PC-3 (cell line): ENCODE measurements at regions not wholly inside any gene's neighbourhood (a gene's known extent, or its start where the extent isn't known, plus 50 kb on each side); places are given as distances from the start of the nearest gene placed in this dataset.

ENCODE experiments used
- ATAC-seq: fragments of 200-7000 bp; cut with Tn5 transposase; 2 replicates; pipeline ENCODE4 v1.9.1; 2020; ENCODE audit warnings: mild to moderate bottlenecking, moderate library complexity
- BruUV-seq: library from RNA; stranded (reverse); fragments of 400-500 nt; replicated peaks from 2 replicates; lab custom pipeline; 2021; lab: Mats Ljungman, UMichigan
- CTCF ChIA-PET: fragments of 300-600 bp; sonication (Branson Sonifier 250); formaldehyde crosslinking; loops from one replicate; lab custom pipeline; 2022; ENCODE audit warnings: antibody characterized with exemption; lab: Charles Lee
- POLR2A ChIA-PET: fragments of 300-600 bp; sonication (Branson Sonifier 250); formaldehyde crosslinking; loops from one replicate; lab custom pipeline; 2022; ENCODE audit warnings: antibody characterized with exemption; ENCODE audit not compliant: unreplicated experiment; lab: Charles Lee
- DNase-seq: peaks from one replicate; pipeline ENCODE4 v3.0.0-alpha.2; 2015
- H2AFZ ChIP-seq: fragments of 300-600 bp; sonication (generic); 2 replicates; pipeline ENCODE4 v1.6.0; 2016; ENCODE audit warnings: antibody characterized with exemption, low read length
- H3F3A ChIP-seq: fragments of 300-600 bp; sonication (generic); one replicate; pipeline ENCODE4 v1.6.0; 2017; ENCODE audit warnings: antibody characterized with exemption, low read length, control low read depth, mild to moderate bottlenecking; ENCODE audit not compliant: unreplicated experiment
- H3K27ac ChIP-seq: fragments of 300-600 bp; sonication (generic); 2 replicates; pipeline ENCODE4 v1.5.1; 2016; ENCODE audit warnings: mild to moderate bottlenecking, low read length
- H3K27me3 ChIP-seq: fragments of 300-600 bp; sonication (generic); 2 replicates; pipeline ENCODE4 v1.6.1; 2016; ENCODE audit warnings: low read length, mixed read lengths
- H3K36me3 ChIP-seq: fragments of 300-600 bp; sonication (generic); 2 replicates; pipeline ENCODE4 v1.6.1; 2016; ENCODE audit warnings: low read depth, mixed run types, low read length, mixed read lengths
- H3K4me1 ChIP-seq: fragments of 300-600 bp; sonication (generic); 2 replicates; pipeline ENCODE4 v1.5.1; 2016; ENCODE audit warnings: low read length; ENCODE audit not compliant: insufficient read depth
- H3K4me2 ChIP-seq: fragments of 300-600 bp; sonication (generic); 2 replicates; pipeline ENCODE4 v1.6.0; 2016; ENCODE audit warnings: low read length
- H3K4me3 ChIP-seq: fragments of 300-600 bp; sonication (generic); 2 replicates; pipeline ENCODE4 v1.5.1; 2016; ENCODE audit warnings: mild to moderate bottlenecking, low read length, mixed read lengths
- H3K79me2 ChIP-seq: fragments of 300-600 bp; sonication (generic); 2 replicates; pipeline ENCODE4 v1.6.1; 2017; ENCODE audit warnings: low read length, mixed read lengths
- H3K9ac ChIP-seq: fragments of 300-600 bp; sonication (generic); 2 replicates; pipeline ENCODE4 v1.6.0; 2016; ENCODE audit warnings: mild to moderate bottlenecking, low read length
- H3K9me2 ChIP-seq: fragments of 300-600 bp; sonication (generic); replicated peaks from 2 replicates; pipeline ENCODE4 v1.6.1; 2016; ENCODE audit warnings: mixed run types, low read length, mixed read lengths
- H3K9me3 ChIP-seq: fragments of 300-600 bp; sonication (generic); 2 replicates; pipeline ENCODE4 v1.6.1; 2016; ENCODE audit warnings: low read length, mixed read lengths
- H4K20me1 ChIP-seq: fragments of 300-600 bp; sonication (generic); 2 replicates; pipeline ENCODE4 v1.6.1; 2016; ENCODE audit warnings: low read length, mixed read lengths
- CTCF ChIP-seq: fragments of 300-600 bp; sonication (generic); conservative IDR thresholded peaks from 2 replicates; pipeline ENCODE4 v1.5.1; 2017; ENCODE audit warnings: antibody characterized with exemption, low read depth, mild to moderate bottlenecking, low read length
- EZH2 ChIP-seq: fragments of 300-600 bp; sonication (generic); IDR thresholded peaks from one replicate; pipeline ENCODE4 v1.6.1; 2017; ENCODE audit warnings: antibody characterized with exemption, mild to moderate bottlenecking, low read length; ENCODE audit not compliant: unreplicated experiment
- EZH2phosphoT487 ChIP-seq: fragments of 300-600 bp; sonication (generic); IDR thresholded peaks from 2 replicates; pipeline ENCODE4 v1.6.1; 2018; ENCODE audit warnings: mild to moderate bottlenecking, antibody characterized with exemption, low read length, borderline replicate concordance
- intact Hi-C: fragments of 100-400 bp; cut with micrococcal nuclease; formaldehyde crosslinking; loops from 2 replicates; pipeline ENCODE4 v1.9.0; 2023

- TF ChIP-seq EZH2 (no peak), EZH2phosphoT487 (no peak), CTCF (no peak)
- intact Hi-C loops = no loop called here
- H3K27ac ChIP-seq = no peak overlapping the region
- CTCF ChIA-PET = no interaction called here
- H3K27me3 ChIP-seq = no peaks in the 10 kb centered on the region
- H3K4me1 ChIP-seq = no peaks in the 10 kb centered on the region
- DNase-seq = no peak
- no peak overlapping the region for H3K4me2 ChIP-seq
- ATAC-seq = no peak
- no peaks in the 10 kb centered on the region for H3K9me3 ChIP-seq
- H2AFZ ChIP-seq = no peak overlapping the region
- POLR2A ChIA-PET = no interaction called here
- H3K4me3 ChIP-seq = no peak overlapping the region
- no peaks in the 10 kb centered on the region for H3K36me3 ChIP-seq
- H3K9me2 ChIP-seq = no peaks in the 10 kb centered on the region
- no peaks in the 10 kb centered on the region for H3K79me2 ChIP-seq
- no peaks in the 10 kb centered on the region for H4K20me1 ChIP-seq
- H3F3A ChIP-seq = no peaks in the 10 kb centered on the region
- BruUV-seq = no TSS peak
- H3K9ac ChIP-seq = no peak overlapping the region
Measured at GRCh38 chr7:125149151-125149550, 219.5 kb upstream of the POT1 start.

- CTCF ChIA-PET = no interaction called here
- Histone ChIP-seq H3K27me3 (no peaks in the 10 kb centered on the region), H3K9ac (no peak overlapping the region), H3K9me2 (no peaks in the 10 kb centered on the region), H3K4me2 (no peak overlapping the region), H3K9me3 (no peaks in the 10 kb centered on the region), H3F3A (no peaks in the 10 kb centered on the region), H3K4me3 (no peak overlapping the region), H3K79me2 (no peaks in the 10 kb centered on the region), H4K20me1 (no peaks in the 10 kb centered on the region), H3K4me1 (no peaks in the 10 kb centered on the region), H2AFZ (no peak overlapping the region), H3K27ac (no peak overlapping the region), H3K36me3 (no peaks in the 10 kb centered on the region)
- BruUV-seq = no TSS peak
- ATAC-seq (no peak), DNase-seq (no peak)
- TF ChIP-seq EZH2 (no peak), CTCF (no peak), EZH2phosphoT487 (no peak)
- intact Hi-C loops = no loop called here
- POLR2A ChIA-PET = no interaction called here
Measured at GRCh38 chr7:125147047-125147446, 217.4 kb upstream of the POT1 start.

- no TSS peak for BruUV-seq
- DNase-seq (peak; percentile 61), ATAC-seq (peak; percentile 84)
- H4K20me1 ChIP-seq = no peaks in the 10 kb centered on the region
- TF ChIP-seq EZH2 = no peak
- no peak for TF ChIP-seq EZH2phosphoT487
- TF ChIP-seq CTCF = no peak
- H3K27me3 ChIP-seq = no peaks in the 10 kb centered on the region
- H3F3A ChIP-seq = no peaks in the 10 kb centered on the region
- H3K9ac ChIP-seq = no peak overlapping the region
- no peaks in the 10 kb centered on the region for H3K36me3 ChIP-seq
- peak overlapping the region; percentile 34 for H3K4me3 ChIP-seq
- peaks cover 19% of the 10 kb centered on the region; the same call in 1 of the 2 replicates for H3K4me1 ChIP-seq
- ChIA-PET CTCF (no interaction called here), POLR2A (interaction anchor here (0.6 kb wide), 1 partner anchor 63 kb away, joined by 3 read pairs; no protein-coding TSS in a partner anchor)
- H3K9me3 ChIP-seq = no peaks in the 10 kb centered on the region
- no peaks in the 10 kb centered on the region for H3K9me2 ChIP-seq
- H3K79me2 ChIP-seq = no peaks in the 10 kb centered on the region
- intact Hi-C loops = loop anchor here (1.0 to 2.0 kb wide), 2 partner anchors 68 to 75 kb away; no protein-coding TSS in a partner anchor
- no peak overlapping the region; the same call in 1 of the 2 replicates for H2AFZ ChIP-seq
- H3K4me2 ChIP-seq = peak overlapping the region; percentile 56
- H3K27ac ChIP-seq = peak overlapping the region; percentile 55
Measured at GRCh38 chr7:125136755-125137532, 207.3 kb upstream of the POT1 start.
